Testis (tissue), 2 donors: ENCODE measurements at regions not wholly inside any gene's neighbourhood (a gene's known extent, or its start where the extent isn't known, plus 50 kb on each side); places are given as distances from the start of the nearest gene placed in this dataset.

Experiments
- DNase-seq: peaks from one replicate; pipeline ENCODE4 v3.0.0-alpha.2; 2019
- H3K27ac ChIP-seq, 2 donors: fragments of 200-600 bp; sonication (generic); one replicate each; pipeline ENCODE4 v1.5.1; 2019
- H3K27me3 ChIP-seq: fragments of 200-600 bp; sonication (generic); one replicate; pipeline ENCODE4 v1.5.1; 2019
- H3K36me3 ChIP-seq: fragments of 200-600 bp; sonication (generic); one replicate; pipeline ENCODE4 v1.5.1; 2017; ENCODE audit warnings: low read depth; ENCODE audit errors: missing control alignments
- H3K4me1 ChIP-seq: fragments of 200-600 bp; sonication (generic); one replicate; pipeline ENCODE4 v1.5.1; 2019
- H3K4me3 ChIP-seq, 2 donors: fragments of 200-600 bp; sonication (generic); one replicate each; pipeline ENCODE4 v1.5.1; 2017 to 2019
- H3K9me3 ChIP-seq: fragments of 200-600 bp; sonication (generic); one replicate; pipeline ENCODE4 v1.5.1; 2017
- CTCF ChIP-seq, 3 experiments: fragments of 450-650 bp in 2 of 3; fragments of 200-600 bp in 1 of 3; sonication (generic) in 1 of 3; IDR thresholded peaks; one replicate each; pipeline ENCODE4 v1.5.1; 2016 to 2019; ENCODE audit warnings: antibody characterized with exemption in 3 of 3, mild to moderate bottlenecking in 2 of 3, moderate library complexity in 1 of 3
- POLR2A ChIP-seq: fragments of 450-650 bp; IDR thresholded peaks from one replicate; pipeline ENCODE4 v1.6.1; 2017; ENCODE audit warnings: antibody characterized with exemption, mild to moderate bottlenecking, moderate library complexity
- WGBS, 2 donors: methylation state at CpG; one replicate each; pipeline ENCODE4 v1.1.5; 2018; 5-methylcytosine and 5-hydroxymethylcytosine counted together
- intact Hi-C: fragments of 100-400 bp; cut with DNase I; formaldehyde crosslinking; loops from one replicate; pipeline ENCODE4 v1.15.1; 2023; ENCODE audit warnings: low total_unique reads

DNA sequence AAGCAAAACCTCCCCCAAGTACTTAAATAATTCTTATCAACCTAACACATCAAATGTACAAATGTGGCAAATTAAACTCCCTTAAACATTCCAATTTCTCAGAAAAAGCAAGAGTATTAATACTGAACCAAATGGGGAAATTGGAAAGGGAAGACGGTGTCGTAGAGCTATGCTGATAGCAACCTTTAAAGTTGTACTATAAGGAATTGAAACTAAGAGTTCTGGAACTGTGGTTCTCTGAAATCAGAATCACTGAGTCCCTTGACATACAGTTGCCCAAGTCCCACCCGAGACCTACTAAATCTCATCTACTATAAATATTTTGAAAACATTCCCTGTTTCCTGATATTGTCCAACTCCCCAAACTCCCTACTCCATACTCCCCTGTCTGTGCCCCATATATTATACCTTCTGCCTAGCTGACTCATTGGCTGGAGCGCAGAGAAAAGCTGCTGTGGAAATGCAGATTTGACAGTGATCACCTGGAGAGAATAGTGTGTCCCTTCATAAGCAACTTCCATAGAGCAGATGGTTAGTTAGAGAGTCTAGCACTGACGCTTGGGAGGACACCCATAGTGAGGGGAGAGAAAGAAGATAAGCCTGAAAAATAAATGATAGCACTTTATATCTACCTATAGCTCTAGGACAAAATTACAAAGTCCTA, 51.4 kb upstream of the ITM2B start:
- Histone ChIP-seq H3K9me3 (no peaks in the 10 kb centered on the region), H3K4me3 (no peak overlapping the region), H3K27me3 (no peaks in the 10 kb centered on the region), H3K36me3 (no peaks in the 10 kb centered on the region), H3K27ac (no peak overlapping the region), H3K4me1 (no peaks in the 10 kb centered on the region)
- intact Hi-C loops, result no loop called here
- no peak for DNase-seq
- TF ChIP-seq POLR2A, result no peak
- TF ChIP-seq CTCF (IDR thresholded peaks at IDR 0.05), result no peak
- 86 to 89% methylated on average over 5 of the region's 5 CpGs for WGBS, 2 donors

DNA sequence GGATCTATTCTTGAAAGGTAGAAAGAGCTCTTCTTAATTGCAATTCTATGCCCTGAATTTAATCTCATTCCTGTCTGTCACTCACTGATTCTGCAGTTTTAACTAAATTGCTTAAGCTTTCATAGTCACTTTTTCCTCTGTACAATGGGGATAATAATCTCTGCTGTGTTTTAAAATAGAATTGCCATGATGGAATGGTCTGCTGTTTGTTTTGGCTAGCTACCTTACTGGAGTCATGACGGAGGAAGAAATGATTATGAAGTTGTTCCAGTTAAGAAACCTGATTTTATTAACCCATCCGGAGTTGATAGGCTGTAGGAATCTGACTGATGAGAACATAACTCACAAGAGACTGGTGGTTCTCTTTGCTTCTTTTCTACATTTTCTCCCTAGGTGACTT, 54.9 kb upstream of the ITM2B start:
- no peak for DNase-seq
- intact Hi-C loops, result no loop called here
- 46 to 75% methylated on average over 2 of the region's 2 CpGs for WGBS, 2 donors
- no peak overlapping the region for H3K27ac ChIP-seq
- H3K9me3 ChIP-seq, result no peaks in the 10 kb centered on the region
- H3K4me1 ChIP-seq, result no peaks in the 10 kb centered on the region
- no peak overlapping the region for H3K4me3 ChIP-seq
- TF ChIP-seq POLR2A (no peak), CTCF (IDR thresholded peaks at IDR 0.05) (no peak)
- no peaks in the 10 kb centered on the region for H3K27me3 ChIP-seq
- no peaks in the 10 kb centered on the region for H3K36me3 ChIP-seq

DNA sequence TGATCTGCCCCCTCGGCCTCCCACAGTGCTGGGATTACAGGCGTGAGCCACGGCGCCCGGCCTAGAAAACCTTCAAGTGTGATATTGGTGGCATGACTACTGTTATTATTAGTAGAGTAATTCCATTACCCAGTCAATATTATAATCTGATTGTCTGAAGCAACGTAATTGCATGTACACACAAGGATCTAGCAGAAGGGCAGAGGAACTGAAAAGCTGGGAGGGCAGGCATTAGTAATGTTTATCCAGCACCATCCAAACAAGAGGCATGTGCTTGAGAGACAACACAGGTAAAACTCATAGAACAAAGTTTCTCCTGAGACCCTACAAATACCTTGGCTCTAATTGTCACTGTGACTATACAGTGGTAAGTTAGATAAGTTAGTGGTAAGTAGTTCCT, 56.2 kb upstream of the ITM2B start:
- Histone ChIP-seq H3K4me1 (no peaks in the 10 kb centered on the region), H3K27me3 (no peaks in the 10 kb centered on the region), H3K36me3 (no peaks in the 10 kb centered on the region), H3K27ac (no peak overlapping the region), H3K4me3 (no peak overlapping the region), H3K9me3 (no peaks in the 10 kb centered on the region)
- DNase-seq, result no peak
- 79 to 87% methylated on average over 6 of the region's 6 CpGs for WGBS, 2 donors
- TF ChIP-seq CTCF (IDR thresholded peaks at IDR 0.05) (no peak), POLR2A (no peak)
- intact Hi-C loops, result no loop called here

DNA sequence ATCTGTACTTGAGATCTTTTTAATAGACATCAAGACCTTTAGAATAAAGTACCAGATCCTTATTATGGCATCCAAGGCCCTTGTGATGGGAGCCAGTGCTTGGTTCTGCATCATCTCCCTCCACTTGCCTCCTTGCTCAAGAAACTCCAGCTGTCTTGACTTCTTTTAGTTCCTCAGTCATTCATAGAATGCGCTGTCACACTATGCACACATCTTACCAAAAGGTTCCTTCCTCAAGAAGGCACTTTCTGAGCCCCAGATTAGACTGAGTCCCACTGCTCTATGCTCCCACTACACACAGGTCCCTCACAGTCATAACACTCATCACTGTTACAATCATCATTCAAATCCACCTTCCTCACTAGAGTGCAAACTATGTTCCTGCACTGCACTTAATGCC, 57.8 kb upstream of the ITM2B start:
- no peak overlapping the region for H3K27ac ChIP-seq
- no peak for DNase-seq
- no peaks in the 10 kb centered on the region for H3K9me3 ChIP-seq
- H3K36me3 ChIP-seq, result no peaks in the 10 kb centered on the region
- intact Hi-C loops, result no loop called here
- H3K4me3 ChIP-seq, result no peak overlapping the region
- no peak for TF ChIP-seq CTCF (IDR thresholded peaks at IDR 0.05)
- TF ChIP-seq POLR2A, result no peak
- H3K4me1 ChIP-seq, result no peaks in the 10 kb centered on the region
- no peaks in the 10 kb centered on the region for H3K27me3 ChIP-seq
- 94 to 100% methylated on average over 1 of the region's 1 CpG for WGBS, 2 donors

- Histone ChIP-seq H3K36me3 (no peaks in the 10 kb centered on the region), H3K9me3 (no peaks in the 10 kb centered on the region), H3K4me1 (no peaks in the 10 kb centered on the region), H3K27me3 (no peaks in the 10 kb centered on the region), H3K4me3 (no peak overlapping the region), H3K27ac (no peak overlapping the region)
- intact Hi-C loops, result no loop called here
- WGBS, 2 donors, result 94 to 96% methylated on average over 5 of the region's 5 CpGs
- DNase-seq, result no peak
- TF ChIP-seq POLR2A, result no peak
- no peak for TF ChIP-seq CTCF (IDR thresholded peaks at IDR 0.05)
Observed at GRCh38 chr13:48167866-48168265, 65.1 kb upstream of the ITM2B start.
